GM23338 (cell line): ENCODE measurements at regions not wholly inside any gene's neighbourhood (a gene's known extent, or its start where the extent isn't known, plus 50 kb on each side); places are given as distances from the start of the nearest gene placed in this dataset.

Experiments used
- CREB1 ChIP-seq: fragments of 250-450 bp; sonication (Bioruptor Pico); IDR thresholded peaks from 2 replicates; pipeline ENCODE4 v1.5.0; 2020; ENCODE audit warnings: low read depth, mild to moderate bottlenecking, moderate library complexity
- EZH2 ChIP-seq: fragments of 200-600 bp; sonication (generic); IDR thresholded peaks from one replicate; pipeline ENCODE4 v1.8.0; 2017; ENCODE audit warnings: antibody characterized with exemption, mild to moderate bottlenecking, low read depth; ENCODE audit not compliant: unreplicated experiment
- POLR2AphosphoS5 ChIP-seq: IDR thresholded peaks from 2 replicates; pipeline ENCODE4 v1.6.1; 2016; ENCODE audit warnings: antibody characterized with exemption, low read depth
- STAT1 ChIP-seq: IDR thresholded peaks from one replicate; pipeline ENCODE4 v1.6.1; 2016; ENCODE audit warnings: antibody characterized with exemption; ENCODE audit not compliant: unreplicated experiment
- TF ChIP-seq, protein P1 (sequence below), 2 experiments: fragments of 200-600 bp in 1 of 2; sonication (generic) in 1 of 2; conservative IDR thresholded peaks; 2 replicates each; pipeline versions ENCODE4 v1.5.1 to v1.6.1; 2016 to 2017; ENCODE audit warnings: antibody characterized with exemption in 2 of 2, low read depth in 2 of 2, mild to moderate bottlenecking in 2 of 2, moderate library complexity in 1 of 2
- TF ChIP-seq, protein P2 (sequence below): IDR thresholded peaks from one replicate; pipeline ENCODE4 v1.6.1; 2018; ENCODE audit warnings: antibody characterized with exemption; ENCODE audit not compliant: unreplicated experiment

DNA sequence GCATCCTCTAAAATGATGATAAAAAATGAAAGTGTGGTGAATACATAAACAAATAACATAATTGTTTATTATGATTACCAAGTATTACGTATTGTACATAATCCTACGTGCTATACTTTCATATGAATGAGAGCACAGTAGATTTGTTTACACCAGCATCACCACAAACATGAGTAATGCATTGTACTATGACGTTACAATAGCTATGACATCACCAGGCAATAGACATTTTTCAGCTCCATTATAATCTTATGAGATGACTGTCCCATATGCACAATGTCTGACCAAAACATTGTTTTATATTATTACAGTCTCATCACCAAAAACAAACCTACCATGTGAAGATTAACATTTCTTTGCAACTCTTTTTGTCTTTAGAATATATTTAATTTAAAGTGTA lies 225.7 kb upstream of the TENT5A start:
- TF ChIP-seq, protein P1, sequence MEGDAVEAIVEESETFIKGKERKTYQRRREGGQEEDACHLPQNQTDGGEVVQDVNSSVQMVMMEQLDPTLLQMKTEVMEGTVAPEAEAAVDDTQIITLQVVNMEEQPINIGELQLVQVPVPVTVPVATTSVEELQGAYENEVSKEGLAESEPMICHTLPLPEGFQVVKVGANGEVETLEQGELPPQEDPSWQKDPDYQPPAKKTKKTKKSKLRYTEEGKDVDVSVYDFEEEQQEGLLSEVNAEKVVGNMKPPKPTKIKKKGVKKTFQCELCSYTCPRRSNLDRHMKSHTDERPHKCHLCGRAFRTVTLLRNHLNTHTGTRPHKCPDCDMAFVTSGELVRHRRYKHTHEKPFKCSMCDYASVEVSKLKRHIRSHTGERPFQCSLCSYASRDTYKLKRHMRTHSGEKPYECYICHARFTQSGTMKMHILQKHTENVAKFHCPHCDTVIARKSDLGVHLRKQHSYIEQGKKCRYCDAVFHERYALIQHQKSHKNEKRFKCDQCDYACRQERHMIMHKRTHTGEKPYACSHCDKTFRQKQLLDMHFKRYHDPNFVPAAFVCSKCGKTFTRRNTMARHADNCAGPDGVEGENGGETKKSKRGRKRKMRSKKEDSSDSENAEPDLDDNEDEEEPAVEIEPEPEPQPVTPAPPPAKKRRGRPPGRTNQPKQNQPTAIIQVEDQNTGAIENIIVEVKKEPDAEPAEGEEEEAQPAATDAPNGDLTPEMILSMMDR (conservative IDR thresholded peaks at IDR 0.05; ENCODE audit: low read depth in 2 of 2) = no peak
- TF ChIP-seq POLR2AphosphoS5 (no peak), STAT1 (no peak), CREB1 (CRISPR knock-in tag) (no peak), EZH2 (no peak)
- TF ChIP-seq, protein P2, sequence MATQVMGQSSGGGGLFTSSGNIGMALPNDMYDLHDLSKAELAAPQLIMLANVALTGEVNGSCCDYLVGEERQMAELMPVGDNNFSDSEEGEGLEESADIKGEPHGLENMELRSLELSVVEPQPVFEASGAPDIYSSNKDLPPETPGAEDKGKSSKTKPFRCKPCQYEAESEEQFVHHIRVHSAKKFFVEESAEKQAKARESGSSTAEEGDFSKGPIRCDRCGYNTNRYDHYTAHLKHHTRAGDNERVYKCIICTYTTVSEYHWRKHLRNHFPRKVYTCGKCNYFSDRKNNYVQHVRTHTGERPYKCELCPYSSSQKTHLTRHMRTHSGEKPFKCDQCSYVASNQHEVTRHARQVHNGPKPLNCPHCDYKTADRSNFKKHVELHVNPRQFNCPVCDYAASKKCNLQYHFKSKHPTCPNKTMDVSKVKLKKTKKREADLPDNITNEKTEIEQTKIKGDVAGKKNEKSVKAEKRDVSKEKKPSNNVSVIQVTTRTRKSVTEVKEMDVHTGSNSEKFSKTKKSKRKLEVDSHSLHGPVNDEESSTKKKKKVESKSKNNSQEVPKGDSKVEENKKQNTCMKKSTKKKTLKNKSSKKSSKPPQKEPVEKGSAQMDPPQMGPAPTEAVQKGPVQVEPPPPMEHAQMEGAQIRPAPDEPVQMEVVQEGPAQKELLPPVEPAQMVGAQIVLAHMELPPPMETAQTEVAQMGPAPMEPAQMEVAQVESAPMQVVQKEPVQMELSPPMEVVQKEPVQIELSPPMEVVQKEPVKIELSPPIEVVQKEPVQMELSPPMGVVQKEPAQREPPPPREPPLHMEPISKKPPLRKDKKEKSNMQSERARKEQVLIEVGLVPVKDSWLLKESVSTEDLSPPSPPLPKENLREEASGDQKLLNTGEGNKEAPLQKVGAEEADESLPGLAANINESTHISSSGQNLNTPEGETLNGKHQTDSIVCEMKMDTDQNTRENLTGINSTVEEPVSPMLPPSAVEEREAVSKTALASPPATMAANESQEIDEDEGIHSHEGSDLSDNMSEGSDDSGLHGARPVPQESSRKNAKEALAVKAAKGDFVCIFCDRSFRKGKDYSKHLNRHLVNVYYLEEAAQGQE = no peak
